ENCODE measurements at regions not wholly inside any gene's neighbourhood (a gene's known extent, or its start where the extent isn't known, plus 50 kb on each side); places are given as distances from the start of the nearest gene placed in this dataset.

DNA sequence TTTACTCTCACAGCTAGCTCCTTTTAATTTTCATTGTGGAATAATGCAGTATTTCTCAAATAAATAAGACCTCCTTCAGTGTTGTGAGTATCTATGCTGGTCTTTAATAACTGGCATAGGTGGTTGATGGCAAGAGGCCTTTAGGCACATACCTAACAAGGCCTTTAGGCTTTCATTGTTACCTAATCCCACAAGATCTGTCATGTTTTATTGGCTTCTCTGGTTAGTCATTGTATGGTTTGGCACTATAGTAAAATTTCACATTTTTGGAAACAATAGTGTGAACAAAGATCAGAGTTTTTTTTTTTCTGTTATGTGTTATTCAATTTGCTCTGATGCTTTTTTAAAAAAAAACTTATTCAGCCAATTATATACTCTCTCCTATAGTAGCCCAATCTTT, 89.8 kb upstream of the NEUROD1 start:
- no peak for TF ChIP-seq CTCF (IDR thresholded peaks at IDR 0.05; ENCODE audit: extremely low read depth in 1 of 2, insufficient read depth in 1 of 2, low read depth in 1 of 2, low read length in 2 of 2)
- TF ChIP-seq EZH2 (IDR thresholded peaks at IDR 0.05; ENCODE audit: borderline replicate concordance, low read depth, low read length, severe bottlenecking): no peak
- no peak for TF ChIP-seq POLR2A (IDR thresholded peaks at IDR 0.05; ENCODE audit: low read depth, low read length)

Data from endothelial cell of umbilical vein (primary cell).